CD4-positive, alpha-beta memory T cell (primary cell): ENCODE measurements at regions not wholly inside any gene's neighbourhood (a gene's known extent, or its start where the extent isn't known, plus 50 kb on each side); places are given as distances from the start of the nearest gene placed in this dataset.

Source experiments
- CTCF ChIA-PET: fragments of 350-600 bp; sonication (Branson Sonifier 250); formaldehyde crosslinking; loops from one replicate; lab custom pipeline; 2021; ENCODE audit warnings: inconsistent platforms; ENCODE audit not compliant: partially characterized antibody; lab: Charles Lee
- POLR2A ChIA-PET: fragments of 350-600 bp; sonication (Branson Sonifier 250); formaldehyde crosslinking; loops from one replicate; lab custom pipeline; 2021; ENCODE audit not compliant: partially characterized antibody; lab: Charles Lee
- DNase-seq, 5 donors: peaks; one replicate each; pipeline versions ENCODE4 v3.0.0 to v3.0.0-alpha.2; 2020 to 2022; ENCODE audit warnings: mixed read lengths in 1 of 5
- H3K27ac ChIP-seq: one replicate; pipeline ENCODE4 v1.7.0; 2013; ENCODE audit warnings: low read depth, low read length
- H3K27me3 ChIP-seq: 2 replicates; pipeline ENCODE4 v1.7.0; 2013; ENCODE audit warnings: mild to moderate bottlenecking, low read length, moderate library complexity; ENCODE audit not compliant: insufficient read depth
- H3K36me3 ChIP-seq: 2 replicates; pipeline ENCODE4 v1.7.0; 2013; ENCODE audit warnings: mild to moderate bottlenecking, low read length, moderate library complexity; ENCODE audit not compliant: insufficient read depth
- H3K4me1 ChIP-seq: 2 replicates; pipeline ENCODE4 v1.7.0; 2013; ENCODE audit warnings: mild to moderate bottlenecking, low read length, moderate library complexity; ENCODE audit not compliant: insufficient read depth
- H3K4me3 ChIP-seq, 2 donors: one replicate each; pipeline ENCODE4 v1.7.0; 2013; ENCODE audit warnings: low read length in 2 of 2, mild to moderate bottlenecking in 1 of 2
- H3K9me3 ChIP-seq, 2 donors: one replicate each; pipeline ENCODE4 v1.7.0; 2013; ENCODE audit warnings: low read length in 2 of 2, control low read depth in 1 of 2; ENCODE audit not compliant: control insufficient read depth in 1 of 2
- H3K27ac Mint-ChIP-seq, 7 donors: one replicate each; pipeline ENCODE4 v1.8.0; 2020 to 2021; ENCODE audit warnings: mixed read lengths in 7 of 7, mild to moderate bottlenecking in 6 of 7, inconsistent platforms in 3 of 7, moderate library complexity in 3 of 7
- H3K27me3 Mint-ChIP-seq, 2 donors: one replicate each; pipeline ENCODE4 v1.8.0; 2020 to 2021; ENCODE audit warnings: mixed read lengths in 2 of 2
- H3K36me3 Mint-ChIP-seq, 2 donors: one replicate each; pipeline ENCODE4 v1.8.0; 2020 to 2021; ENCODE audit warnings: mixed read lengths in 2 of 2, inconsistent platforms in 1 of 2, mild to moderate bottlenecking in 1 of 2
- H3K4me1 Mint-ChIP-seq, 4 donors: one replicate each; pipeline ENCODE4 v1.8.0; 2020 to 2021; ENCODE audit warnings: mixed read lengths in 4 of 4, mild to moderate bottlenecking in 1 of 4
- H3K4me3 Mint-ChIP-seq, 8 donors: one replicate each; pipeline ENCODE4 v1.8.0; 2020 to 2021; ENCODE audit warnings: mixed read lengths in 8 of 8, mild to moderate bottlenecking in 7 of 8, moderate library complexity in 6 of 8, inconsistent platforms in 3 of 8
- H3K9me3 Mint-ChIP-seq, 8 donors: one replicate each; pipeline ENCODE4 v1.8.0; 2020 to 2021; ENCODE audit warnings: mixed read lengths in 8 of 8, mild to moderate bottlenecking in 5 of 8, inconsistent platforms in 3 of 8, moderate library complexity in 1 of 8
- intact Hi-C: fragments of 100-400 bp; cut with micrococcal nuclease; formaldehyde crosslinking; loops from one replicate; pipeline ENCODE4 v1.15.1; 2023

DNA sequence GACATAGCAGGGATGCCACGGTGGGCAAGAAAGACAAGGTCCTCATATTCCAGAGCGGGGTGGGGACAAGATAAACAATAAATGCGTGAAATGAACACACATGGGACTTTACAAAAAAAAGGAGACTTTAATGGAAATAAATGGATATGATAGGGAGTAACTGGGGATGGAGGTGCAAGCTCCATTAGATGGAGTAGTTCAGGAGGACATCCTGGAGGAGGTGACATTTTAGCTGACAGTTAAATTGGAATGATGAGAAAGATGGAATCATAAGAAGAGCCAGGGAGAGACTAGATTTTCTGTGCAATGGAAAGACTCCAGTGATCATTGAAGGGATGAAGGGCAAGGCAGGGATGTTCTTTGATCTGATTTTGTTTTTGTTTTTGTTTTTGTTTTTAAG lies 83.6 kb upstream of the MYL10 start:
- H3K27me3 Mint-ChIP-seq = peaks cover 1% of the 10 kb centered on the region in 2 donors
- no peaks in the 10 kb centered on the region for H3K4me1 Mint-ChIP-seq
- H3K36me3 ChIP-seq = no peaks in the 10 kb centered on the region
- CTCF ChIA-PET = no interaction called here
- POLR2A ChIA-PET = no interaction called here
- H3K27me3 ChIP-seq = no peaks in the 10 kb centered on the region
- no peak overlapping the region for H3K4me3 ChIP-seq
- intact Hi-C loops = no loop called here
- no peak for DNase-seq
- H3K4me1 ChIP-seq = no peaks in the 10 kb centered on the region
- H3K4me3 Mint-ChIP-seq = no peak overlapping the region
- H3K27ac Mint-ChIP-seq = peak overlapping the region in 1 of 7 donors; percentile 2
- no peaks in the 10 kb centered on the region for H3K36me3 Mint-ChIP-seq
- no peak overlapping the region for H3K27ac ChIP-seq
- H3K9me3 Mint-ChIP-seq = no peaks in the 10 kb centered on the region
- H3K9me3 ChIP-seq = no peaks in the 10 kb centered on the region

- Mint-ChIP-seq H3K27me3 (peaks cover 0 to 1% of the 10 kb centered on the region in 2 donors), H3K4me3 (no peak overlapping the region), H3K27ac (no peak overlapping the region), H3K9me3 (no peaks in the 10 kb centered on the region), H3K36me3 (no peaks in the 10 kb centered on the region), H3K4me1 (no peaks in the 10 kb centered on the region)
- no peak overlapping the region for H3K4me3 ChIP-seq
- no peak overlapping the region for H3K27ac ChIP-seq
- H3K36me3 ChIP-seq = no peaks in the 10 kb centered on the region
- no peaks in the 10 kb centered on the region for H3K27me3 ChIP-seq
- H3K9me3 ChIP-seq = no peaks in the 10 kb centered on the region
- no peak for DNase-seq
- CTCF ChIA-PET = no interaction called here
- intact Hi-C loops = no loop called here
- no peaks in the 10 kb centered on the region for H3K4me1 ChIP-seq
- POLR2A ChIA-PET = no interaction called here
Observed at GRCh38 chr7:101714097-101714496, 85.0 kb upstream of the MYL10 start.

- Mint-ChIP-seq H3K4me3 (no peak overlapping the region), H3K4me1 (no peaks in the 10 kb centered on the region), H3K9me3 (no peaks in the 10 kb centered on the region), H3K27me3 (no peaks in the 10 kb centered on the region), H3K36me3 (no peaks in the 10 kb centered on the region), H3K27ac (no peak overlapping the region)
- no peak for DNase-seq
- H3K4me1 ChIP-seq = no peaks in the 10 kb centered on the region
- H3K4me3 ChIP-seq = no peak overlapping the region
- no peaks in the 10 kb centered on the region for H3K27me3 ChIP-seq
- H3K27ac ChIP-seq = no peak overlapping the region
- no peaks in the 10 kb centered on the region for H3K36me3 ChIP-seq
- no peaks in the 10 kb centered on the region for H3K9me3 ChIP-seq
- ChIA-PET CTCF (no interaction called here), POLR2A (no interaction called here)
- intact Hi-C loops = no loop called here
Observed at GRCh38 chr7:101717628-101718357, 88.7 kb upstream of the MYL10 start.

- Histone ChIP-seq H3K4me1 (no peaks in the 10 kb centered on the region), H3K4me3 (no peak overlapping the region), H3K36me3 (no peaks in the 10 kb centered on the region), H3K27me3 (no peaks in the 10 kb centered on the region), H3K27ac (no peak overlapping the region), H3K9me3 (no peaks in the 10 kb centered on the region)
- DNase-seq = no peak
- POLR2A ChIA-PET = no interaction called here
- Mint-ChIP-seq H3K9me3 (peaks cover 0 to 6% (median 0%) of the 10 kb centered on the region in 8 donors), H3K4me1 (no peaks in the 10 kb centered on the region), H3K36me3 (no peaks in the 10 kb centered on the region), H3K4me3 (no peak overlapping the region), H3K27me3 (no peaks in the 10 kb centered on the region), H3K27ac (no peak overlapping the region)
- CTCF ChIA-PET = no interaction called here
- intact Hi-C loops = no loop called here
Observed at GRCh38 chr7:101718363-101719122, 89.4 kb upstream of the MYL10 start.

GRCh38 chr7:101719123-101719470 lies 90.0 kb upstream of the MYL10 start:
- no peak overlapping the region for H3K27ac ChIP-seq
- H3K36me3 ChIP-seq = no peaks in the 10 kb centered on the region
- intact Hi-C loops = no loop called here
- no peaks in the 10 kb centered on the region for H3K36me3 Mint-ChIP-seq
- no peaks in the 10 kb centered on the region for H3K4me1 Mint-ChIP-seq
- peaks cover 0 to 6% (median 0%) of the 10 kb centered on the region in 8 donors for H3K9me3 Mint-ChIP-seq
- H3K9me3 ChIP-seq = no peaks in the 10 kb centered on the region
- no peaks in the 10 kb centered on the region for H3K27me3 ChIP-seq
- ChIA-PET POLR2A (no interaction called here), CTCF (no interaction called here)
- H3K4me1 ChIP-seq = no peaks in the 10 kb centered on the region
- H3K4me3 Mint-ChIP-seq = no peak overlapping the region
- no peak overlapping the region for H3K27ac Mint-ChIP-seq
- H3K4me3 ChIP-seq = no peak overlapping the region
- H3K27me3 Mint-ChIP-seq = no peaks in the 10 kb centered on the region
- DNase-seq = no peak

GRCh38 chr7:101720324-101720723 lies 91.2 kb upstream of the MYL10 start:
- intact Hi-C loops = no loop called here
- H3K36me3 Mint-ChIP-seq = no peaks in the 10 kb centered on the region
- no peaks in the 10 kb centered on the region for H3K9me3 ChIP-seq
- H3K27ac ChIP-seq = no peak overlapping the region
- H3K27ac Mint-ChIP-seq = no peak overlapping the region
- H3K27me3 ChIP-seq = no peaks in the 10 kb centered on the region
- ChIA-PET CTCF (no interaction called here), POLR2A (no interaction called here)
- H3K27me3 Mint-ChIP-seq = no peaks in the 10 kb centered on the region
- H3K4me3 Mint-ChIP-seq = no peak overlapping the region
- DNase-seq = no peak
- H3K4me1 Mint-ChIP-seq = no peaks in the 10 kb centered on the region
- H3K36me3 ChIP-seq = no peaks in the 10 kb centered on the region
- no peak overlapping the region for H3K4me3 ChIP-seq
- H3K9me3 Mint-ChIP-seq = peaks cover 0 to 6% (median 0%) of the 10 kb centered on the region in 8 donors
- H3K4me1 ChIP-seq = no peaks in the 10 kb centered on the region

DNA sequence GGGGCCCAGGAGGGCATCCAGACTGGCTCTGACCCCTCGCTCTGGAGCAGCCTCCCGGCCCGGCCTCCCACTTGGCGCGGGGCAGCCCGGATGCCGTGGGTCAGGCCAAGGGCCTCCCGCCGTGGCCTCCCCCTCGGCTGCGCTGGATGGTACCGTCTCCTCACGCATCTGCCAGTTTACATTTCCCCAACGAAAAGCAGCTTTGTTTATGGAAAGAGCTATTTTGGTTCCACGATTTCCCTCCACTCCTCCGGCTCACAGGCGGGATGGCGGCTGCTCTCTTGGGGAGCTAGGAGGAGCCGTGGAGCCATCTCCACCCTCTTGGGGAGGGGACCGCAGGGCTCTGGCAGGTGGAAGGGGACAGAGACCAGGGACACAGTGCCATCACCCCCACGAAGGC lies 93.2 kb upstream of the MYL10 start:
- Histone ChIP-seq H3K27me3 (no peaks in the 10 kb centered on the region), H3K4me3 (no peak overlapping the region), H3K27ac (no peak overlapping the region), H3K36me3 (no peaks in the 10 kb centered on the region), H3K9me3 (no peaks in the 10 kb centered on the region), H3K4me1 (no peaks in the 10 kb centered on the region)
- H3K27me3 Mint-ChIP-seq = peaks cover 0 to 1% of the 10 kb centered on the region in 2 donors
- no peak overlapping the region for H3K4me3 Mint-ChIP-seq
- no peak for DNase-seq
- ChIA-PET POLR2A (no interaction called here), CTCF (no interaction called here)
- intact Hi-C loops = no loop called here
- H3K27ac Mint-ChIP-seq = no peak overlapping the region
- H3K4me1 Mint-ChIP-seq = no peaks in the 10 kb centered on the region
- peaks cover 0 to 6% (median 0%) of the 10 kb centered on the region in 8 donors for H3K9me3 Mint-ChIP-seq
- no peaks in the 10 kb centered on the region for H3K36me3 Mint-ChIP-seq
